ENCODE measurements at regions not wholly inside any gene's neighbourhood (a gene's known extent, or its start where the extent isn't known, plus 50 kb on each side); places are given as distances from the start of the nearest gene placed in this dataset.
A peak's percentile ranks its signal among the peaks of the same experiment; 100 is the strongest.

DNA sequence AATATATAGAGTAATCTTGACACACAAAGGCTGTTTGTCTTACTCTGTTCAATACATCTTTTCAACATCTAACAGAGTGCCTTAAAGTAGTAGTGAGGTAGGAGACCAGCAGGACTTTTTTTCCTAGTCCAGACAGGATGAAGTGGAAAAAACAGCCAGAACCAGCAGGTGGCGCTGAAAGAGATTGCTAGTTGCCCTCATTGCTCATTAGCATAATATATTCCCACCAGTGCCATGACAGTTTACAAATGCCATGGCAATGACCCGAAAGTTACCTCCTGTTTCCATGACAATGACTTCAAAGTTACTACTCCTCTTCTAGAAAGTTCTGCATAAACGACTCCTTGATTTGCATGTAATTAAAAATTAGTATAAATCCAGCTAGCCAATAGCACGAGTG lies 387.4 kb downstream of the ACTL7B start:
- H3K9ac ChIP-seq: no peak overlapping the region
- no peak overlapping the region for H3K4me3 ChIP-seq
- H3K36me3 ChIP-seq: no peaks in the 10 kb centered on the region
- H3K4me1 ChIP-seq: peaks cover 0 to 26% (median 17%) of the 10 kb centered on the region in 10 experiments; a peak in 10 of 20 replicates
- H4K20me1 ChIP-seq: no peaks in the 10 kb centered on the region
- peak overlapping the region in 2 of 11 experiments; percentile 57 to 70; a peak in 2 of 22 replicates for H3K27ac ChIP-seq
- H3K27me3 ChIP-seq: peaks cover 0 to 6% (median 0%) of the 10 kb centered on the region in 11 experiments; a peak in 2 of 22 replicates
- peak overlapping the region in 3 of 11 experiments; percentile 65 to 76 (median 75); a peak in 6 of 22 replicates for H3K4me2 ChIP-seq
- no peak for TF ChIP-seq Cebpa-rat (IDR thresholded peaks at IDR 0.05)
- no peaks in the 10 kb centered on the region; a peak in 2 of 22 replicates for H3K9me3 ChIP-seq (replicated peaks in 1 of 11)

- Histone ChIP-seq H3K36me3 (no peaks in the 10 kb centered on the region), H4K20me1 (no peaks in the 10 kb centered on the region), H3K9me3 (replicated peaks in 1 of 11) (no peaks in the 10 kb centered on the region; a peak in 2 of 22 replicates), H3K27ac (no peak overlapping the region), H3K4me3 (no peak overlapping the region), H3K4me1 (peaks cover 0 to 26% (median 17%) of the 10 kb centered on the region in 10 experiments; a peak in 10 of 20 replicates), H3K27me3 (peaks cover 0 to 6% (median 0%) of the 10 kb centered on the region in 11 experiments; a peak in 2 of 22 replicates), H3K4me2 (no peak overlapping the region), H3K9ac (no peak overlapping the region)
- TF ChIP-seq Cebpa-rat (IDR thresholded peaks at IDR 0.05): no peak
Observed at GRCh38 chr9:108467653-108468324, 388.0 kb downstream of the ACTL7B start.

- Histone ChIP-seq H3K9ac (no peak overlapping the region), H3K9me3 (replicated peaks in 1 of 11) (no peaks in the 10 kb centered on the region; a peak in 2 of 22 replicates), H3K27me3 (no peaks in the 10 kb centered on the region), H4K20me1 (no peaks in the 10 kb centered on the region), H3K36me3 (no peaks in the 10 kb centered on the region), H3K27ac (no peak overlapping the region), H3K4me3 (no peak overlapping the region), H3K4me2 (no peak overlapping the region), H3K4me1 (peaks cover 0 to 26% (median 17%) of the 10 kb centered on the region in 10 experiments; a peak in 10 of 20 replicates)
- TF ChIP-seq Cebpa-rat (IDR thresholded peaks at IDR 0.05): no peak
Observed at GRCh38 chr9:108467161-108467560, 388.6 kb downstream of the ACTL7B start.

- Histone ChIP-seq H3K36me3 (no peaks in the 10 kb centered on the region), H3K4me3 (no peak overlapping the region), H3K9ac (no peak overlapping the region), H3K4me1 (peaks cover 0 to 26% (median 17%) of the 10 kb centered on the region in 10 experiments; a peak in 10 of 20 replicates), H4K20me1 (no peaks in the 10 kb centered on the region), H3K27me3 (no peaks in the 10 kb centered on the region), H3K4me2 (peak overlapping the region in 2 of 11 experiments; percentile 5 to 12; a peak in 1 of 22 replicates), H3K27ac (no peak overlapping the region), H3K9me3 (replicated peaks in 1 of 11) (no peaks in the 10 kb centered on the region; a peak in 2 of 22 replicates)
- TF ChIP-seq Cebpa-rat (IDR thresholded peaks at IDR 0.05): no peak
Observed at GRCh38 chr9:108466304-108466703, 389.5 kb downstream of the ACTL7B start.

GRCh38 chr9:108463932-108464606 lies 391.7 kb downstream of the ACTL7B start:
- Histone ChIP-seq H3K4me3 (no peak overlapping the region), H3K4me2 (no peak overlapping the region), H4K20me1 (no peaks in the 10 kb centered on the region), H3K36me3 (no peaks in the 10 kb centered on the region), H3K9me3 (replicated peaks in 1 of 11) (no peaks in the 10 kb centered on the region; a peak in 1 of 22 replicates), H3K27me3 (no peaks in the 10 kb centered on the region), H3K4me1 (peaks cover 0 to 14% (median 7%) of the 10 kb centered on the region in 10 experiments; a peak in 9 of 20 replicates), H3K9ac (no peak overlapping the region), H3K27ac (no peak overlapping the region)
- TF ChIP-seq Cebpa-rat (IDR thresholded peaks at IDR 0.05): no peak

DNA sequence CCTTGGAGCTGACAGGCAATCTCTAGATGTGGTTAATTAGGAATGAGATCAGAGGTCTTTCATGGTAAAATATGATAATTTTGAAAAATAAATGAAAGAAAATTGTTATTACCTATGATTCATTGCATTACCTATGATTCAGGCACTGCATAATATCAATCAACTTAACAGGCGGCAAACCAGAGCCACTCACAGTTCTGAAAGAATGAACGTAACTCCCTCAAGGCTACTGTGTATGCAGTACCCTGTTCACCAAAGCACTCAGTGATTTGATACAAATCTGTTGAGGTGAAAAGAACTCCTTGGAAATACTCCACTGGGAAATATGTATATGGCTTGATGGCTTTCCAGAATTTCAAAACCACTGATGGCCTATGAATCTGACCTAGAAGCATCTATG lies 398.9 kb downstream of the ACTL7B start:
- H3K4me3 ChIP-seq: no peak overlapping the region
- H3K4me1 ChIP-seq: no peaks in the 10 kb centered on the region
- no peak overlapping the region for H3K4me2 ChIP-seq
- no peak overlapping the region for H3K27ac ChIP-seq
- H3K36me3 ChIP-seq: no peaks in the 10 kb centered on the region
- H3K9ac ChIP-seq: no peak overlapping the region
- no peaks in the 10 kb centered on the region for H3K27me3 ChIP-seq
- no peaks in the 10 kb centered on the region for H3K9me3 ChIP-seq (replicated peaks in 1 of 11)
- H4K20me1 ChIP-seq: no peaks in the 10 kb centered on the region
- TF ChIP-seq Cebpa-rat (IDR thresholded peaks at IDR 0.05): no peak

DNA sequence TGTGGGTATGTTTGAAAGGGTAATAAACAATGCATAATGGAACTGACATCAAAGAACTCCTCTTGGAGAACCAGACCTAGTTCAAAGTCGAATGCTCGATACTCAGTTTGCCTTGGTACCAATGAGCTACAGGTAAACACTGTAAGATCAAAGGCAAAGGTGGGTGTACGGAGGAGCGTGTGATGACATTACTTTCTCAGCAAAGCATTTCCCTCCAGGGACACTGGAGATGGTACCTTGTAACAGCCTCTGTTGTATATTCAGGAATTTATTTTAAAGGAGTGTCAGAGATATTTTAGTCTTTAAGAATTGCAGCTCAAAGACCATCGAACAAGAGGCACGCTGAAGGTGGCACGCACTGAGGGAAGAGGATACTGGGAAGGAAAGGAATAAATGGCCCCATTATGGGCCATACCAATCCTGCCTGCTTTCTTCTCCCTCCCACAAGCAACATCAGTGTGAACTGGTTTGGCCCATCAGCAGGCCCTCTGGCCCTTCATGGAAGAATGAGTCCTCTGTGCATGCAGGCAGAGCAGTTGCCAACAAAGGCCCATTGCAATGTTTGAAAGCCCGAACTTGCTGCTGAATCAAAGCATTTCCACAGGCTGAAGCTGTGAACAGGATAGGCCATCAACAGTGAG lies 410.2 kb downstream of the ACTL7B start:
- H3K27ac ChIP-seq: no peak overlapping the region
- no peaks in the 10 kb centered on the region; a peak in 1 of 22 replicates for H3K9me3 ChIP-seq (replicated peaks in 1 of 11)
- no peaks in the 10 kb centered on the region for H3K36me3 ChIP-seq
- H3K4me3 ChIP-seq: no peak overlapping the region
- H4K20me1 ChIP-seq: no peaks in the 10 kb centered on the region
- no peak overlapping the region for H3K9ac ChIP-seq
- no peaks in the 10 kb centered on the region for H3K27me3 ChIP-seq
- TF ChIP-seq Cebpa-rat (IDR thresholded peaks at IDR 0.05): no peak
- H3K4me2 ChIP-seq: no peak overlapping the region
- 0 out of 20 replicates have a peak, but pooled peaks cover 0 to 4% (median 0%) of the 10 kb centered on the region in 10 experiments for H3K4me1 ChIP-seq

DNA sequence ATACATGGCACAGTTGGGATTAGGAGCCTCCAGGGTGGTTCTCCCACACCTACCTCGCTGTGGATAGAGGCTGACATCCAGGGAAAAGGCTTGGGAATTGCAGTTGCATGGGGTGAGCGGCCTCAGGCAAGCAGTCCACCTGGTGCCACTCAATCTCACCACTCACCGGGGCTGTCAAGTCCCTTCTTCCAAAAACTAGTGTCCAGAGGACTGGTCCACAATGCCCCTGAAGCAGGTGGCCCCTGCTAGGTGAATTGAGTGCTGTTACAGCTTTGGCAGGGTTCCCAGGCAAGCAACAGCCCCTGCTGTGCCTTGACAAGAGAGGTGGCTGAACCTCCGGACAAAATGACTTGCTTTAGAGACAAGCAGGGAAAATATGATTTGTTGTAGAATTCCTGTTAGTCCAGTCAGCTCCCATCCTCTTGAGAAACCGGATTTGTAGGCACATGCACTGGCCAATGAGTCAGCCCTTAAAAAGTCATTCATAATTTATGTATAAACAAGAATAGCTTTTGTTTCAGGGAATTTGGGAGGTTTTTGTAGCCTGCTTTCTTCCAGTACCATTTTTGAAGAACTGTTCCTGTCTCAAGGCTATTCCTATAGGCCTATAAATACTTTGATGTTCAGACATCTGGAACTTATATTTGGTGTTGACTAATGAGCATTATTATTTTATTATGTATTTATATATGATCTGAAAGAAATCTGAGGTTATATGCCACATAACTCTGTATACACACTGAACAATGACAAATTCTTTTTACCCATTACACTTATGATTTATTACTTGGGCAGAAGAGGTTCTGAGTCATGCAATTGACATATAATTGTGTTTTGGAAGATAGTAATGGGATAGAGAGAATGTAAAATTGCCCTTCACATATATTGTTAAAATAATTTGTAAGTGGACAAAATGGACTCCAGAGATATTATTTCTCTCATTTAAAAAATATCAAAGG lies 411.1 kb downstream of the ACTL7B start:
- Histone ChIP-seq H3K4me3 (no peak overlapping the region), H3K9me3 (replicated peaks in 1 of 11) (no peaks in the 10 kb centered on the region; a peak in 1 of 22 replicates), H3K27me3 (no peaks in the 10 kb centered on the region), H3K9ac (no peak overlapping the region), H4K20me1 (no peaks in the 10 kb centered on the region), H3K27ac (no peak overlapping the region), H3K4me1 (0 out of 20 replicates have a peak, but pooled peaks cover 0 to 4% (median 0%) of the 10 kb centered on the region in 10 experiments), H3K4me2 (no peak overlapping the region), H3K36me3 (no peaks in the 10 kb centered on the region)
- no peak for TF ChIP-seq Cebpa-rat (IDR thresholded peaks at IDR 0.05)

Data from BLaER1 treated with 17β-estradiol and CSF1 and Interleukin-3, amounts not matched to agents 10 nM and 100 nM (cell line).